BLaER1 (cell line): ENCODE measurements at regions not wholly inside any gene's neighbourhood (a gene's known extent, or its start where the extent isn't known, plus 50 kb on each side); places are given as distances from the start of the nearest gene placed in this dataset.

ENCODE experiments used
- H3K27ac ChIP-seq: shearing (Covaris generic); formaldehyde crosslinking; 2 replicates; pipeline ENCODE4 v1.8.1; 2022
- H3K27me3 ChIP-seq: shearing (Covaris generic); formaldehyde crosslinking; 2 replicates; pipeline ENCODE4 v1.8.1; 2022
- H3K36me3 ChIP-seq: shearing (Covaris generic); formaldehyde crosslinking; 2 replicates; pipeline ENCODE4 v1.8.1; 2022
- H3K4me1 ChIP-seq: shearing (Covaris generic); formaldehyde crosslinking; 2 replicates; pipeline ENCODE4 v1.8.1; 2022
- H3K4me2 ChIP-seq: shearing (Covaris generic); formaldehyde crosslinking; 2 replicates; pipeline ENCODE4 v1.8.1; 2022
- H3K4me3 ChIP-seq: shearing (Covaris generic); formaldehyde crosslinking; 2 replicates; pipeline ENCODE4 v1.8.1; 2022
- H3K9ac ChIP-seq: shearing (Covaris generic); formaldehyde crosslinking; 2 replicates; pipeline ENCODE4 v1.8.1; 2022
- H3K9me3 ChIP-seq: shearing (Covaris generic); formaldehyde crosslinking; 2 replicates; pipeline ENCODE4 v1.8.1; 2022
- H4K20me1 ChIP-seq: shearing (Covaris generic); formaldehyde crosslinking; 2 replicates; pipeline ENCODE4 v1.8.1; 2022
- Cebpa-rat ChIP-seq: shearing (Covaris generic); IDR thresholded peaks from 2 replicates; pipeline ENCODE4 v1.8.1; 2022

DNA sequence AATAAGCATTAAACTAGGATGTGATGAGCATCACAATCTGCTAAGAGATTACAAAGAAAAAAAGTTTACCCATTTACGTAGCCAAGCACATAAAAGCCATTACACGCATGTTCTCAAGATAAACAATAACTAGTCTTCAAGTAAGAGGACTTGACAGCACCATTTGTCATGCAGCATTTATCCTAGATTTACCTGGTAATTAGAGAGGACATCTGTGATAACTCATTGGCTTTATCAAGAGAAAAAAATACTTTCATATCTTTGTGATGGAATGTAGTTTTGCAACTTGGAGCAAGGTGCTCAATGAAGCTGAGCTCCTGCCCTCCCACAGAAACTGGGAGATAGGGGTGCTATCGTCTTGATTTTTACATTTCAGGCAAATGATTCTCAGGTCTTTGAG, 1023.7 kb downstream of the FSCB start:
- no peak for TF ChIP-seq Cebpa-rat
- Histone ChIP-seq H3K36me3 (no peaks in the 10 kb centered on the region), H3K9ac (no peak overlapping the region)

GRCh38 chr14:43481864-43482263, 1025.2 kb downstream of the FSCB start:
- Histone ChIP-seq H3K4me1 (no peaks in the 10 kb centered on the region), H3K4me2 (no peak overlapping the region), H3K9me3 (no peaks in the 10 kb centered on the region), H3K36me3 (no peaks in the 10 kb centered on the region), H3K27ac (no peak overlapping the region), H3K9ac (no peak overlapping the region), H3K4me3 (no peak overlapping the region), H4K20me1 (no peaks in the 10 kb centered on the region), H3K27me3 (no peaks in the 10 kb centered on the region)
- no peak for TF ChIP-seq Cebpa-rat

More for the DNA sequence above, 1023.7 kb downstream of the FSCB start:
- no peaks in the 10 kb centered on the region for H3K9me3 ChIP-seq
- no peak overlapping the region for H3K27ac ChIP-seq
- no peak overlapping the region for H3K4me3 ChIP-seq
- no peaks in the 10 kb centered on the region for H4K20me1 ChIP-seq
- no peaks in the 10 kb centered on the region for H3K27me3 ChIP-seq
- no peak overlapping the region for H3K4me2 ChIP-seq
- H3K4me1 ChIP-seq, result no peaks in the 10 kb centered on the region

DNA sequence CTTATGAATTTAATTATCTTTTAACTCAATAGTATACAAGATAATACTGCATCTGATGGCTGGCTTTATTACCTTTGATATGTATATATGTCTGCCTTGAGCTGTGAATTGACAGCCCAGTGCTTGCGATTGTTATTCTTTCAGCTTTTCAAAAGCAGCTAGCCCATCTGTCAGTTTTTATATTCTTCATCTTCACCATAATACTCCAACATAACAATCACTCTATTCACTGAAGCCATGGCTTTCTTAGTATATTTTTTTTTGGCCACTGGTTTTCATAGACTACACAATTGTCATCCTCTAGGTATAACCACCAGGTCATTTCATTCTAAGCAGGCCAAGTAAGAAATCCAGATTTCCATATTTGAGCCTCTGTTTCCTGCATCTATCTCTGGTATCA, 1026.1 kb downstream of the FSCB start:
- TF ChIP-seq Cebpa-rat, result no peak
- no peaks in the 10 kb centered on the region for H3K36me3 ChIP-seq
- H3K9ac ChIP-seq, result no peak overlapping the region
- H4K20me1 ChIP-seq, result no peaks in the 10 kb centered on the region
- H3K4me1 ChIP-seq, result no peaks in the 10 kb centered on the region
- no peaks in the 10 kb centered on the region for H3K9me3 ChIP-seq
- H3K27me3 ChIP-seq, result no peaks in the 10 kb centered on the region
- no peak overlapping the region for H3K4me2 ChIP-seq
- no peak overlapping the region for H3K27ac ChIP-seq
- H3K4me3 ChIP-seq, result no peak overlapping the region

GRCh38 chr14:43479596-43480195, 1027.4 kb downstream of the FSCB start:
- H3K4me1 ChIP-seq, result no peaks in the 10 kb centered on the region
- H3K4me2 ChIP-seq, result no peak overlapping the region
- H3K27ac ChIP-seq, result no peak overlapping the region
- no peak overlapping the region for H3K4me3 ChIP-seq
- no peaks in the 10 kb centered on the region for H4K20me1 ChIP-seq
- no peaks in the 10 kb centered on the region for H3K27me3 ChIP-seq
- no peaks in the 10 kb centered on the region for H3K36me3 ChIP-seq
- no peak overlapping the region for H3K9ac ChIP-seq
- no peaks in the 10 kb centered on the region for H3K9me3 ChIP-seq
- TF ChIP-seq Cebpa-rat, result no peak

GRCh38 chr14:43476822-43477221, 1030.3 kb downstream of the FSCB start:
- H3K9ac ChIP-seq, result no peak overlapping the region
- H3K4me3 ChIP-seq, result no peak overlapping the region
- no peak for TF ChIP-seq Cebpa-rat
- no peaks in the 10 kb centered on the region for H3K9me3 ChIP-seq
- no peak overlapping the region for H3K4me2 ChIP-seq
- no peaks in the 10 kb centered on the region for H4K20me1 ChIP-seq
- no peaks in the 10 kb centered on the region for H3K4me1 ChIP-seq
- H3K27me3 ChIP-seq, result no peaks in the 10 kb centered on the region
- H3K27ac ChIP-seq, result no peak overlapping the region
- H3K36me3 ChIP-seq, result no peaks in the 10 kb centered on the region

DNA sequence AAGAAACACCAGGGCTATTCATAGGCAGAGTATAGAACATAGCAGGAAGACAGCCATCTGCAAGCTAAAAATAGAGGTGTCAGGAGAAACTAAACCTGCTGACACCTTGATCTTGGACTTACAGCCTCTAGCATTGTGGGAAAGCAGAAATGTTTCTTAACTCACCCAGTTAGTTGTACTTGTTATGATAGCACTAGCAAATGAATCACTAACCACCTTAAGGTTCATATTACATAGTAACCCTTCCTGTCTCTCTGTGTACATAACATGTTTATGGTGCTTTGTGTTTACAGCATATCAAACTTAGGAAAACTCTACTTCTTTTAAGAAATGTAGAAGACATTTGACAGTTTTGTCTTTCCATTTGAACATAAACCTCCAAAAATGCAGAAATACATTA, 1031.3 kb downstream of the FSCB start:
- TF ChIP-seq Cebpa-rat, result no peak
- Histone ChIP-seq H3K27ac (no peak overlapping the region), H4K20me1 (no peaks in the 10 kb centered on the region), H3K9ac (no peak overlapping the region), H3K27me3 (no peaks in the 10 kb centered on the region), H3K4me1 (no peaks in the 10 kb centered on the region), H3K36me3 (no peaks in the 10 kb centered on the region), H3K4me2 (no peak overlapping the region), H3K9me3 (no peaks in the 10 kb centered on the region), H3K4me3 (no peak overlapping the region)

GRCh38 chr14:43471595-43471994, 1035.5 kb downstream of the FSCB start:
- no peak for TF ChIP-seq Cebpa-rat
- H3K36me3 ChIP-seq, result no peaks in the 10 kb centered on the region
- H3K27me3 ChIP-seq, result no peaks in the 10 kb centered on the region
- no peak overlapping the region for H3K9ac ChIP-seq
- no peaks in the 10 kb centered on the region for H3K9me3 ChIP-seq
- no peaks in the 10 kb centered on the region for H3K4me1 ChIP-seq
- no peaks in the 10 kb centered on the region for H4K20me1 ChIP-seq
- no peak overlapping the region for H3K27ac ChIP-seq
- no peak overlapping the region for H3K4me3 ChIP-seq
- no peak overlapping the region for H3K4me2 ChIP-seq

DNA sequence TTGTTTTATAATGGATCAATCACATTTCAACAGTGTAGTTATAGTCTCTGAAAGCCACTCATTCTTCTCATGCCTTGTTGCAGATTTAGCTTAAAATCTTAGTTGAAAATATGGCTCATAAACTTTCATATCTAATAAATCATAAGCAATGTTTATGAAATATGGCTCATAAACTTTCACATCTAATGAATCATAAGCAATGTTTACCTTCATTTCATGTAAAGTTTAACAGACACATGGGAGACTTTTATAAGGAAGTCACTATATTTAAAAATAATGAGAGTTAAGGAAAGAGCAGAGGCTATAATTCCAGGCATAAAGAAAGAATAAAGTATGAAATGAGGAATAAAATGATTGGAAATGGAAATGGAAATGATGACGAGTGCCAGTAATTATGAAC, 1042.1 kb downstream of the FSCB start:
- Histone ChIP-seq H3K27ac (no peak overlapping the region), H3K36me3 (no peaks in the 10 kb centered on the region), H3K4me1 (no peaks in the 10 kb centered on the region), H3K27me3 (no peaks in the 10 kb centered on the region), H3K4me3 (no peak overlapping the region), H3K9me3 (no peaks in the 10 kb centered on the region), H3K9ac (no peak overlapping the region), H4K20me1 (no peaks in the 10 kb centered on the region), H3K4me2 (no peak overlapping the region)
- TF ChIP-seq Cebpa-rat, result no peak

- no peaks in the 10 kb centered on the region for H3K9me3 ChIP-seq
- H3K4me1 ChIP-seq, result no peaks in the 10 kb centered on the region
- H3K4me2 ChIP-seq, result no peak overlapping the region
- H3K27me3 ChIP-seq, result no peaks in the 10 kb centered on the region
- no peaks in the 10 kb centered on the region for H3K36me3 ChIP-seq
- H3K9ac ChIP-seq, result no peak overlapping the region
- H3K27ac ChIP-seq, result no peak overlapping the region
- no peak overlapping the region for H3K4me3 ChIP-seq
- no peak for TF ChIP-seq Cebpa-rat
- no peaks in the 10 kb centered on the region for H4K20me1 ChIP-seq
Observed at GRCh38 chr14:43449291-43449690, 1057.8 kb downstream of the FSCB start.

GRCh38 chr14:43438056-43438455, 1069.0 kb downstream of the FSCB start:
- Histone ChIP-seq H3K4me3 (no peak overlapping the region), H3K4me2 (no peak overlapping the region), H3K27me3 (no peaks in the 10 kb centered on the region), H3K36me3 (no peaks in the 10 kb centered on the region), H3K9me3 (no peaks in the 10 kb centered on the region), H4K20me1 (no peaks in the 10 kb centered on the region), H3K9ac (no peak overlapping the region), H3K4me1 (no peaks in the 10 kb centered on the region), H3K27ac (no peak overlapping the region)
- no peak for TF ChIP-seq Cebpa-rat

- Histone ChIP-seq H3K27ac (no peak overlapping the region), H4K20me1 (no peaks in the 10 kb centered on the region), H3K36me3 (no peaks in the 10 kb centered on the region), H3K27me3 (no peaks in the 10 kb centered on the region), H3K4me2 (no peak overlapping the region), H3K9ac (no peak overlapping the region), H3K4me1 (no peaks in the 10 kb centered on the region), H3K9me3 (no peaks in the 10 kb centered on the region), H3K4me3 (no peak overlapping the region)
- no peak for TF ChIP-seq Cebpa-rat
Observed at GRCh38 chr14:43418324-43418723, 1088.8 kb downstream of the FSCB start.
